HepG2 (cell line): ENCODE measurements at regions not wholly inside any gene's neighbourhood (a gene's known extent, or its start where the extent isn't known, plus 50 kb on each side); places are given as distances from the start of the nearest gene placed in this dataset.

Source experiments
- ATM ChIP-seq: fragments of 450-650 bp; IDR thresholded peaks from 2 replicates; pipeline ENCODE4 v1.7.1; 2017; ENCODE audit warnings: mild to moderate bottlenecking, borderline replicate concordance
- BCL6 ChIP-seq: IDR thresholded peaks from 2 replicates; pipeline ENCODE4 v1.6.1; 2016; ENCODE audit warnings: missing genetic modification reagents, missing compliant biosample characterization
- CCAR2 ChIP-seq: fragments of 200-400 bp; formaldehyde crosslinking; optimal IDR thresholded peaks from 2 replicates; pipeline ENCODE3; 2018; ENCODE audit warnings: low read depth, mild to moderate bottlenecking, low read length, moderate library complexity
- GABPB1 ChIP-seq: IDR thresholded peaks from 2 replicates; pipeline ENCODE4 v1.6.1; 2016; ENCODE audit warnings: mild to moderate bottlenecking, missing genetic modification reagents, moderate library complexity, missing compliant biosample characterization
- GTF2F1 ChIP-seq: fragments of 150-350 bp; IDR thresholded peaks from 2 replicates; pipeline ENCODE4 v1.6.1; 2014; ENCODE audit warnings: low read length
- IKZF1 ChIP-seq: fragments of 450-650 bp; IDR thresholded peaks from 2 replicates; pipeline ENCODE4 v1.7.1; 2016
- MTA1 ChIP-seq: sonication (generic); formaldehyde crosslinking; IDR thresholded peaks from 2 replicates; pipeline ENCODE4 v1.4.0; 2020; ENCODE audit warnings: missing genetic modification reagents, mild to moderate bottlenecking, borderline replicate concordance
- NCOA1 ChIP-seq: sonication (generic); formaldehyde crosslinking; IDR thresholded peaks from 2 replicates; pipeline ENCODE4 v1.9.0; 2021; ENCODE audit warnings: missing genetic modification reagents
- NFAT5 ChIP-seq: sonication (generic); formaldehyde crosslinking; IDR thresholded peaks from 2 replicates; pipeline ENCODE4 v1.4.0; 2020; ENCODE audit warnings: missing genetic modification reagents
- NFKB2 ChIP-seq: sonication (generic); formaldehyde crosslinking; IDR thresholded peaks from 2 replicates; pipeline ENCODE4 v1.4.0; 2020; ENCODE audit warnings: missing genetic modification reagents, borderline replicate concordance
- NFKBIZ ChIP-seq: IDR thresholded peaks from 2 replicates; pipeline ENCODE4 v1.6.1; 2018; ENCODE audit warnings: missing genetic modification reagents, missing compliant biosample characterization
- NONO ChIP-seq, 2 experiments: fragments of 450-650 bp in 1 of 2; sonication (generic) in 1 of 2; formaldehyde crosslinking in 1 of 2; IDR thresholded peaks in 1 of 2; conservative IDR thresholded peaks in 1 of 2; 2 replicates each; pipeline versions ENCODE4 v1.6.1 to v1.8.0; 2017 to 2022; ENCODE audit warnings: mild to moderate bottlenecking in 1 of 2, missing genetic modification reagents in 1 of 2, moderate library complexity in 1 of 2
- NR0B2 ChIP-seq: sonication (generic); formaldehyde crosslinking; IDR thresholded peaks from 2 replicates; pipeline ENCODE4 v1.4.0; 2020; ENCODE audit warnings: mild to moderate bottlenecking, missing genetic modification reagents
- PRMT3 ChIP-seq: sonication (generic); formaldehyde crosslinking; IDR thresholded peaks from 2 replicates; pipeline ENCODE4 v1.8.1; 2022; ENCODE audit warnings: low read depth, mild to moderate bottlenecking, moderate library complexity, missing genetic modification reagents, borderline replicate concordance
- RFX3 ChIP-seq: IDR thresholded peaks from 2 replicates; pipeline ENCODE4 v1.6.1; 2016; ENCODE audit warnings: missing biosample characterization, missing genetic modification reagents
- SMARCC2 ChIP-seq: fragments of 450-650 bp; IDR thresholded peaks from 2 replicates; pipeline ENCODE4 v1.6.1; 2017; ENCODE audit warnings: antibody characterized with exemption, mild to moderate bottlenecking
- ZMAT3 ChIP-seq: sonication (generic); formaldehyde crosslinking; conservative IDR thresholded peaks from 2 replicates; pipeline ENCODE4 v1.7.0; 2021; ENCODE audit warnings: missing genetic modification reagents
- ZNF10 ChIP-seq: sonication (generic); formaldehyde crosslinking; IDR thresholded peaks from 2 replicates; pipeline ENCODE4 v1.4.0; 2020; ENCODE audit warnings: mild to moderate bottlenecking, low read depth, missing genetic modification reagents, borderline replicate concordance
- ZNF20 ChIP-seq: sonication (generic); formaldehyde crosslinking; IDR thresholded peaks from 2 replicates; pipeline ENCODE4 v1.4.0; 2020; ENCODE audit warnings: mild to moderate bottlenecking, moderate library complexity, missing genetic modification reagents
- ZNF234 ChIP-seq: sonication (generic); formaldehyde crosslinking; conservative IDR thresholded peaks from 2 replicates; pipeline ENCODE4 v1.5.1; 2020; ENCODE audit warnings: mild to moderate bottlenecking, missing genetic modification reagents
- ZNF562 ChIP-seq: sonication (generic); formaldehyde crosslinking; IDR thresholded peaks from 2 replicates; pipeline ENCODE4 v1.8.0; 2022; ENCODE audit warnings: missing genetic modification reagents, borderline replicate concordance
- ZNF614 ChIP-seq: IDR thresholded peaks from 2 replicates; pipeline ENCODE4 v1.6.1; 2018; ENCODE audit warnings: missing biosample characterization, missing genetic modification reagents, inconsistent platforms, borderline replicate concordance
- ZNF737 ChIP-seq: sonication (generic); formaldehyde crosslinking; IDR thresholded peaks from 2 replicates; pipeline ENCODE4 v1.5.0; 2020; ENCODE audit warnings: missing genetic modification reagents, mild to moderate bottlenecking, borderline replicate concordance
- TF ChIP-seq, protein P1 (sequence below): sonication (generic); formaldehyde crosslinking; IDR thresholded peaks from 2 replicates; pipeline ENCODE4 v1.5.1; 2020; ENCODE audit warnings: missing genetic modification reagents, mild to moderate bottlenecking, borderline replicate concordance

GRCh38 chr3:194058189-194058571 lies 77.8 kb upstream of the HES1 start (continued):
- no peak for TF ChIP-seq NFAT5 (CRISPR knock-in tag)
- TF ChIP-seq, protein P1, sequence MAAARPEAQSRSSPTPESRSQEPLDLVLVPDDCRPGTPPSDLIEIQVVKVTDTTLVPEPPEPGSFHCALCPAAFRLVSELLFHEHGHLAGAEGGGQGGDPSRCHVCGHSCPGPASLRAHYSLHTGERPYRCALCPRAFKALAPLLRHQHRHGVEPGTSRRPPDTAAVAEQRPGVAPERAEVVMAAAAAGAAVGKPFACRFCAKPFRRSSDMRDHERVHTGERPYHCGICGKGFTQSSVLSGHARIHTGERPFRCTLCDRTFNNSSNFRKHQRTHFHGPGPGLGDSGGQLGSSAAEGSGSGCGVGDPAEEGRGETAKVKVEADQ (CRISPR knock-in tag), result no peak
- TF ChIP-seq NR0B2 (CRISPR knock-in tag), result no peak
- peak; percentile 58; the same call in 1 of the 2 replicates for TF ChIP-seq MTA1 (CRISPR knock-in tag)
- TF ChIP-seq RFX3, result no peak
- TF ChIP-seq SMARCC2, result no peak
- no peak for TF ChIP-seq NONO (IDR thresholded peaks at IDR 0.05)
- peak; percentile 87 for TF ChIP-seq NONO (CRISPR knock-in tag; conservative IDR thresholded peaks at IDR 0.05)
- TF ChIP-seq ZNF234 (CRISPR knock-in tag), result no peak
- no peak for TF ChIP-seq ZNF562 (CRISPR knock-in tag)
- no peak for TF ChIP-seq ZNF737 (CRISPR knock-in tag)
- TF ChIP-seq ZMAT3 (CRISPR knock-in tag), result peak; percentile 60; the same call in 1 of the 2 replicates
- peak; percentile 49; the same call in 1 of the 2 replicates for TF ChIP-seq NFKB2 (CRISPR knock-in tag)
- TF ChIP-seq IKZF1, result no peak
- no peak for TF ChIP-seq CCAR2
- TF ChIP-seq GABPB1 (CRISPR knock-in tag), result peak; percentile 50
- TF ChIP-seq BCL6 (CRISPR knock-in tag), result peak; percentile 39; the same call in 1 of the 2 replicates
- no peak for TF ChIP-seq ZNF614 (CRISPR knock-in tag)
- no peak for TF ChIP-seq ZNF10 (CRISPR knock-in tag)
- no peak for TF ChIP-seq NCOA1 (CRISPR knock-in tag)
- no peak for TF ChIP-seq ZNF20 (CRISPR knock-in tag)
- TF ChIP-seq PRMT3, result no peak
- no peak for TF ChIP-seq NFKBIZ (CRISPR knock-in tag)
- TF ChIP-seq ATM, result no peak
- TF ChIP-seq GTF2F1, result no peak
